ENCODE measurements at regions not wholly inside any gene's neighbourhood (a gene's known extent, or its start where the extent isn't known, plus 50 kb on each side); places are given as distances from the start of the nearest gene placed in this dataset.
"Not testable (repeated sequence)": the region's sequence is repeated elsewhere in the genome, so short reads cannot be mapped to it uniquely, and the experiment has no call there.

DNA sequence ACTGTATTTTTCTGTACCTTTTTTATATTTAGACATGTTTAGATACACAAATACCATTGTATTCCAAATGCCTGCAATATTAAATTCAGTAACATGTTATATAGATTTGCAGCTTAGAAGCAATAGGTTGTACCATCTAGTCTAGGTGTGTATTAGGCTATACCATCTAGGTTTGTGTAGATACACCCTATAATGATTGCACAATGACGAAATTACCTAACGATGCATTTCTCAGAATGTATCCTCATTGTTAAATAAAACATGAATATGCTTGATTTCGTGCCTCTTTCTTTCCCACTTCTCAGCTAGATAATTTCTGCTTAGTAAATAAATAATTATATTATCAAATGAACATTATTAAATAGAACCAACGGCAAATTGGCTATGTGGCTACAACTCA, 653.0 kb downstream of the EPM2A start:
- Histone ChIP-seq H3K36me3 (ENCODE audit: control insufficient read depth, insufficient read depth, low read length) (no peaks in the 10 kb centered on the region), H3K4me1 (ENCODE audit: control insufficient read depth, insufficient read depth, low read length) (peaks cover 7% of the 10 kb centered on the region; the same call in 1 of the 2 replicates), H3K4me3 (ENCODE audit: low read depth, low read length) (no peak overlapping the region), H3K9ac (ENCODE audit: low read depth, low read length) (no peak overlapping the region), H3K27me3 (ENCODE audit: control insufficient read depth, insufficient read depth, low read length) (no peaks in the 10 kb centered on the region), H3K9me3 (ENCODE audit: control insufficient read depth, insufficient read depth, low read length) (no peaks in the 10 kb centered on the region), H3K27ac (ENCODE audit: low read depth, low read length) (no peak overlapping the region)

GRCh38 chr6:145086197-145086596, 649.1 kb downstream of the EPM2A start:
- no peaks in the 10 kb centered on the region for H3K27me3 ChIP-seq (ENCODE audit: control insufficient read depth, insufficient read depth, low read length)
- H3K4me3 ChIP-seq (ENCODE audit: low read depth, low read length) = no peak overlapping the region
- no peaks in the 10 kb centered on the region for H3K9me3 ChIP-seq (ENCODE audit: control insufficient read depth, insufficient read depth, low read length)
- no peak overlapping the region for H3K27ac ChIP-seq (ENCODE audit: low read depth, low read length)
- peaks cover 7% of the 10 kb centered on the region; the same call in 1 of the 2 replicates for H3K4me1 ChIP-seq (ENCODE audit: control insufficient read depth, insufficient read depth, low read length)
- H3K36me3 ChIP-seq (ENCODE audit: control insufficient read depth, insufficient read depth, low read length) = no peaks in the 10 kb centered on the region
- no peak overlapping the region for H3K9ac ChIP-seq (ENCODE audit: low read depth, low read length)

- Histone ChIP-seq H3K4me1 (ENCODE audit: control insufficient read depth, insufficient read depth, low read length) (peaks cover 7% of the 10 kb centered on the region; the same call in 1 of the 2 replicates), H3K9me3 (ENCODE audit: control insufficient read depth, insufficient read depth, low read length) (no peaks in the 10 kb centered on the region), H3K27ac (ENCODE audit: low read depth, low read length) (no peak overlapping the region), H3K36me3 (ENCODE audit: control insufficient read depth, insufficient read depth, low read length) (no peaks in the 10 kb centered on the region), H3K4me3 (ENCODE audit: low read depth, low read length) (no peak overlapping the region), H3K27me3 (ENCODE audit: control insufficient read depth, insufficient read depth, low read length) (no peaks in the 10 kb centered on the region), H3K9ac (ENCODE audit: low read depth, low read length) (no peak overlapping the region)
Observed at GRCh38 chr6:145087034-145087433, 648.3 kb downstream of the EPM2A start.

- Histone ChIP-seq H3K9ac (ENCODE audit: low read depth, low read length) (no peak overlapping the region), H3K4me3 (ENCODE audit: low read depth, low read length) (no peak overlapping the region), H3K27me3 (ENCODE audit: control insufficient read depth, insufficient read depth, low read length) (no peaks in the 10 kb centered on the region), H3K4me1 (ENCODE audit: control insufficient read depth, insufficient read depth, low read length) (peaks cover 5% of the 10 kb centered on the region; the same call in 1 of the 2 replicates), H3K9me3 (ENCODE audit: control insufficient read depth, insufficient read depth, low read length) (no peaks in the 10 kb centered on the region), H3K36me3 (ENCODE audit: control insufficient read depth, insufficient read depth, low read length) (no peaks in the 10 kb centered on the region), H3K27ac (ENCODE audit: low read depth, low read length) (no peak overlapping the region)
Observed at GRCh38 chr6:145090801-145091585, 644.3 kb downstream of the EPM2A start.

DNA sequence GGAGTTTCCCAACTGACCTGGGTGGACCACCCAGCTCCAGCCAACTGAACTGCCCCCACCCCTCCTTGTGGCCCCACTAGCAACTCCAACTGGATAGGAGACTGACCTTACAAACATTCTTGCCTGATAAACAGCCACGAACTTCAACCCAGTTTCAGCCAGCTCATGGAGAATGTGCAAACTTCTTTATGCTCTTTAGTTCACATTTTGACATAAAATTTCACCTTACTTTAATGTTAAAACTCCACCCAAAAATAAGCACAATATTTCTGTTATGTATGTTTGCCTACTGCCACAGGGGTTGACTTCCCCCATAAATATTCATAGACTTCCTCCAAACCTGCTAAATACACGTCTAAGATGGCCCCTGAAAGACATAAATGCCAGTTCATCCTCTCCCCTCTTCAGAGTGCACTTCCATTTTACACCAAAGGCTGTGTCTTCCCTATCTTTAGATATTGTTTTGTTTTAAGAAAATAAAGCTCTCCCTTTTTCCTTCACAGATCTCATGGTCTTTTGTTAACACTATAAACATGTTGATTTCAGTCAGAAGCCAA, 643.7 kb downstream of the EPM2A start:
- Histone ChIP-seq H3K4me1 (ENCODE audit: control insufficient read depth, insufficient read depth, low read length) (no peaks in the 10 kb centered on the region), H3K27me3 (ENCODE audit: control insufficient read depth, insufficient read depth, low read length) (no peaks in the 10 kb centered on the region), H3K4me3 (ENCODE audit: low read depth, low read length) (no peak overlapping the region), H3K9me3 (ENCODE audit: control insufficient read depth, insufficient read depth, low read length) (no peaks in the 10 kb centered on the region), H3K27ac (ENCODE audit: low read depth, low read length) (no peak overlapping the region), H3K36me3 (ENCODE audit: control insufficient read depth, insufficient read depth, low read length) (no peaks in the 10 kb centered on the region), H3K9ac (ENCODE audit: low read depth, low read length) (no peak overlapping the region)

GRCh38 chr6:145092554-145092953, 642.8 kb downstream of the EPM2A start:
- no peak overlapping the region for H3K4me3 ChIP-seq (ENCODE audit: low read depth, low read length)
- no peak overlapping the region for H3K9ac ChIP-seq (ENCODE audit: low read depth, low read length)
- H3K27me3 ChIP-seq (ENCODE audit: control insufficient read depth, insufficient read depth, low read length) = no peaks in the 10 kb centered on the region
- H3K36me3 ChIP-seq (ENCODE audit: control insufficient read depth, insufficient read depth, low read length) = no peaks in the 10 kb centered on the region
- 0 out of 2 replicates have a peak, but pooled peaks cover 5% of the 10 kb centered on the region for H3K9me3 ChIP-seq (ENCODE audit: control insufficient read depth, insufficient read depth, low read length)
- H3K27ac ChIP-seq (ENCODE audit: low read depth, low read length) = no peak overlapping the region
- no peaks in the 10 kb centered on the region for H3K4me1 ChIP-seq (ENCODE audit: control insufficient read depth, insufficient read depth, low read length)

- Histone ChIP-seq H3K9ac (ENCODE audit: low read depth, low read length) (no peak overlapping the region), H3K27ac (ENCODE audit: low read depth, low read length) (no peak overlapping the region), H3K9me3 (ENCODE audit: control insufficient read depth, insufficient read depth, low read length) (0 out of 2 replicates have a peak, but pooled peaks cover 8% of the 10 kb centered on the region), H3K4me3 (ENCODE audit: low read depth, low read length) (no peak overlapping the region), H3K36me3 (ENCODE audit: control insufficient read depth, insufficient read depth, low read length) (no peaks in the 10 kb centered on the region), H3K27me3 (ENCODE audit: control insufficient read depth, insufficient read depth, low read length) (no peaks in the 10 kb centered on the region), H3K4me1 (ENCODE audit: control insufficient read depth, insufficient read depth, low read length) (no peaks in the 10 kb centered on the region)
Observed at GRCh38 chr6:145093226-145093625, 642.1 kb downstream of the EPM2A start.

GRCh38 chr6:145096846-145097245, 638.5 kb downstream of the EPM2A start:
- Histone ChIP-seq H3K27me3 (ENCODE audit: control insufficient read depth, insufficient read depth, low read length) (no peaks in the 10 kb centered on the region), H3K4me1 (ENCODE audit: control insufficient read depth, insufficient read depth, low read length) (no peaks in the 10 kb centered on the region), H3K27ac (ENCODE audit: low read depth, low read length) (no peak overlapping the region), H3K4me3 (ENCODE audit: low read depth, low read length) (no peak overlapping the region; the same call in 1 of the 2 replicates), H3K9ac (ENCODE audit: low read depth, low read length) (no peak overlapping the region), H3K9me3 (ENCODE audit: control insufficient read depth, insufficient read depth, low read length) (0 out of 2 replicates have a peak, but pooled peaks cover 8% of the 10 kb centered on the region), H3K36me3 (ENCODE audit: control insufficient read depth, insufficient read depth, low read length) (no peaks in the 10 kb centered on the region)

DNA sequence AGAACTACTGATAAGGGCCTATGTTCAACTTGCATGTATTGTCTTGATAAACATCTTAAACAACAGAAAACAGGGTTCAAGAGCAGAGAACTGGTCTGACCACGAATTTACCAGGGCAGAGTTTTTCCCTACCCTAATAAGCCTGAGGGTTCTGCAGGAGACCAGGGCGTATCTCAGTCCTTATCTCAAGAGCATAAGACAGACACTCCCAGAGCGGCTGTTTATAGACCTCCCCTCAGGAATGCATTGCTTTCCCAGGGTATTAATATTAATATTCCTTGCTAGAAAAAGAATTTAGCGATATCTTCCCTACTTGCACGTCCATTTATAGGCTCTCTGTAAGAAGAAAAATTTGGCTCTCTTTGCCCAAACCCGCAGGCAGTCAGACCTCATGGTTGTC, 637.2 kb downstream of the EPM2A start:
- H3K27me3 ChIP-seq (ENCODE audit: control insufficient read depth, insufficient read depth, low read length); H3K4me3 ChIP-seq (ENCODE audit: low read depth, low read length); H3K27ac ChIP-seq (ENCODE audit: low read depth, low read length); H3K4me1 ChIP-seq (ENCODE audit: control insufficient read depth, insufficient read depth, low read length); H3K9ac ChIP-seq (ENCODE audit: low read depth, low read length); H3K36me3 ChIP-seq (ENCODE audit: control insufficient read depth, insufficient read depth, low read length); H3K9me3 ChIP-seq (ENCODE audit: control insufficient read depth, insufficient read depth, low read length): not testable (repeated sequence)

DNA sequence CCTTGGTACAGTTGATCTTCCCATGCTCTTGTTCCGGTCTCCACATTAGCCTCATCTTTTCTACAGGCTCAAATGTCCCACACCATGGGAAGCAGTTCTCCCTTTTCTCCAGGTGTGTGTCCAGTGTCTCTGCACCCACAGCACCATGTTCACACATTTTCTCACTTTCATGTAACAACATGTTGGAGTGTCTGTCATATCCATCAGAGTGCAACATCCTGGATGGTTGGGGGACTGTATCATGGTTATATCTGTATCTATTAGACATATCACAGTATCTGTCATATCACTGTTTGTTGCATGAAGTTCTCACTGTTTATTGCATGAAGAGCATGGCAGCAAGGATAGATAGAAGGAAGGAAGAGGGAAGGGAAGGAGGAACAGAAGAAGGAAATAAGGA, 635.6 kb downstream of the EPM2A start:
- Histone ChIP-seq H3K27me3 (ENCODE audit: control insufficient read depth, insufficient read depth, low read length) (no peaks in the 10 kb centered on the region), H3K27ac (ENCODE audit: low read depth, low read length) (no peak overlapping the region), H3K4me1 (ENCODE audit: control insufficient read depth, insufficient read depth, low read length) (no peaks in the 10 kb centered on the region), H3K9me3 (ENCODE audit: control insufficient read depth, insufficient read depth, low read length) (0 out of 2 replicates have a peak, but pooled peaks cover 8% of the 10 kb centered on the region), H3K4me3 (ENCODE audit: low read depth, low read length) (no peak overlapping the region), H3K36me3 (ENCODE audit: control insufficient read depth, insufficient read depth, low read length) (no peaks in the 10 kb centered on the region), H3K9ac (ENCODE audit: low read depth, low read length) (no peak overlapping the region)

DNA sequence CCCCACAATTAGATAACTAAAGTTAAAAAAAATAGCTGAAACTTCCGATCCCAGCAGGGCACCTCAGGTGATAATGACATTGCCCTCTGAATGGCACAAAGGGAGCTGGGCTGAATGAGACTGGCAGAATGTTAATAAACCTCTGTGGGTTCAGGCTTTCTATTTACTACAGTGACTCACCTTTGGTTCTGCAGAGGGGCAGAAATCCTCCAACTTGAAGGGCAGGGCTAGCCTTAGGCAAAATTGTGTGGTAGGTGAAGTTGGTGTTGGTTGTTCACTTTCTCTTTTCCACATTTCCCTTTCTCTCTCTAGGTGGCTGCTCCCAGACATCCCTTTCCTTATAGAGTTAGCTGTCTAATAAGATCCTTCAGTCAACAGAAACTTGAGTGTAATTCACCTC, 625.2 kb downstream of the EPM2A start:
- H3K4me3 ChIP-seq (ENCODE audit: low read depth, low read length) = no peak overlapping the region
- no peaks in the 10 kb centered on the region for H3K36me3 ChIP-seq (ENCODE audit: control insufficient read depth, insufficient read depth, low read length)
- no peak overlapping the region for H3K27ac ChIP-seq (ENCODE audit: low read depth, low read length)
- no peak overlapping the region for H3K9ac ChIP-seq (ENCODE audit: low read depth, low read length)
- H3K4me1 ChIP-seq (ENCODE audit: control insufficient read depth, insufficient read depth, low read length) = peaks cover 6% of the 10 kb centered on the region; the same call in 1 of the 2 replicates
- H3K9me3 ChIP-seq (ENCODE audit: control insufficient read depth, insufficient read depth, low read length) = peaks cover 5% of the 10 kb centered on the region
- H3K27me3 ChIP-seq (ENCODE audit: control insufficient read depth, insufficient read depth, low read length) = no peaks in the 10 kb centered on the region

All from HUES48 (cell line).